Caco-2 (cell line): ENCODE measurements at regions not wholly inside any gene's neighbourhood (a gene's known extent, or its start where the extent isn't known, plus 50 kb on each side); places are given as distances from the start of the nearest gene placed in this dataset.

Experiments used
- BruUV-seq: library from RNA; stranded (reverse); fragments of 400-500 nt; replicated peaks from 2 replicates; lab custom pipeline; 2021; lab: Mats Ljungman, UMichigan
- CTCF ChIA-PET: fragments of 300-600 bp; sonication (Branson Sonifier 250); formaldehyde crosslinking; loops from one replicate; lab custom pipeline; 2022; ENCODE audit warnings: antibody characterized with exemption; lab: Charles Lee
- POLR2A ChIA-PET: fragments of 300-600 bp; sonication (Branson Sonifier 250); formaldehyde crosslinking; loops from one replicate; lab custom pipeline; 2022; ENCODE audit warnings: antibody characterized with exemption; lab: Charles Lee
- DNase-seq, 2 experiments: peaks; one replicate each; pipeline versions ENCODE4 v3.0.0 to v3.0.0-alpha.2; 2020 to 2022
- H3K27me3 ChIP-seq: replicated peaks from 2 replicates; pipeline ENCODE4 v1.6.0; 2011; ENCODE audit warnings: low read length; ENCODE audit not compliant: control insufficient read depth, insufficient read depth
- H3K36me3 ChIP-seq: 2 replicates; pipeline ENCODE4 v1.5.1; 2011; ENCODE audit warnings: low read length; ENCODE audit not compliant: control insufficient read depth, insufficient read depth
- H3K4me1 ChIP-seq: fragments of 250-450 bp; sonication (Bioruptor Pico); 2 replicates; pipeline ENCODE4 v1.5.1; 2020; ENCODE audit warnings: mild to moderate bottlenecking
- H3K4me3 ChIP-seq: 2 replicates; pipeline ENCODE4 v1.5.1; 2011; ENCODE audit warnings: low read depth, mild to moderate bottlenecking, control low read depth, low read length
- H3K9me3 ChIP-seq: fragments of 250-450 bp; sonication (Bioruptor Pico); 2 replicates; pipeline ENCODE4 v1.5.1; 2020; ENCODE audit warnings: mild to moderate bottlenecking, moderate library complexity
- H3K27ac Mint-ChIP-seq: one replicate; pipeline ENCODE4 v1.8.0; 2022; ENCODE audit warnings: mixed read lengths; ENCODE audit not compliant: unreplicated experiment
- H3K27me3 Mint-ChIP-seq: one replicate; pipeline ENCODE4 v1.8.0; 2022; ENCODE audit warnings: mixed read lengths; ENCODE audit not compliant: insufficient read depth, unreplicated experiment
- H3K36me3 Mint-ChIP-seq: one replicate; pipeline ENCODE4 v1.8.0; 2022; ENCODE audit warnings: mild to moderate bottlenecking, mixed read lengths; ENCODE audit not compliant: insufficient read depth, unreplicated experiment
- H3K4me1 Mint-ChIP-seq: one replicate; pipeline ENCODE4 v1.8.0; 2022; ENCODE audit warnings: low read depth, mixed read lengths; ENCODE audit not compliant: unreplicated experiment
- H3K4me3 Mint-ChIP-seq: one replicate; pipeline ENCODE4 v1.8.0; 2022; ENCODE audit warnings: mild to moderate bottlenecking, moderate library complexity, mixed read lengths; ENCODE audit not compliant: unreplicated experiment
- H3K9me3 Mint-ChIP-seq: one replicate; pipeline ENCODE4 v1.8.0; 2022; ENCODE audit warnings: mixed read lengths; ENCODE audit not compliant: unreplicated experiment
- intact Hi-C: fragments of 100-400 bp; cut with micrococcal nuclease; formaldehyde crosslinking; loops from one replicate; pipeline ENCODE4 v1.10.0; 2022; ENCODE audit not compliant: unreplicated experiment
- TF ChIP-seq, protein P1 (sequence below), 2 experiments: fragments of 200-600 bp in 1 of 2; IDR thresholded peaks; 1 replicate in 1 of 2; 2 replicates in 1 of 2; pipeline versions ENCODE4 v1.5.1 to v1.8.0; 2011 to 2022; ENCODE audit warnings: antibody characterized with exemption in 1 of 2, control low read depth in 1 of 2, inconsistent platforms in 1 of 2, low read depth in 1 of 2, low read length in 1 of 2, mild to moderate bottlenecking in 1 of 2, moderate library complexity in 1 of 2; ENCODE audit not compliant: insufficient read depth in 1 of 2, severe bottlenecking in 1 of 2, unreplicated experiment in 1 of 2

DNA sequence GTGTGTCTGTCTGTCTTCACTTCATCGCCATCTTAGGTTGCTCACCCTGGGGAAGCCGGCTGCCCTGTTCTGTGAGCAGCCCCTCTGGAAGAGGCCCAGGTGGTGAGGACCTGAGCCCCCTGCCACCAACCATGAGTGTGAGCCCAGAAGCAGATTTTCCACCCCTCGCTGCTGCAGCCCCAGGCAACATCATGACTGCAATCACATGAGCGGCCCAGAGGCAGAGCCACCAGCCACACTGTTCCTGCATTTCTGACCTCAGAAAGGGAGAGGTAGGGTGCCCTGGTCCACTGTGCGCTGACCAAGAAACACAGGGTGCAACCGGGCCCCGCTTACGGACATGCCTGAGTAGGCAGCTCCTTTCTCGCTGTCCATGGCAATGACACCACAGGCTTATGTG is 92.3 kb upstream of the IQSEC1 start:
- Histone ChIP-seq H3K4me1 (no peaks in the 10 kb centered on the region), H3K27me3 (peaks cover 3% of the 10 kb centered on the region), H3K36me3 (no peaks in the 10 kb centered on the region), H3K4me3 (no peak overlapping the region), H3K9me3 (no peaks in the 10 kb centered on the region)
- Mint-ChIP-seq H3K4me3 (no peak overlapping the region), H3K36me3 (no peaks in the 10 kb centered on the region), H3K27ac (no peak overlapping the region), H3K4me1 (no peaks in the 10 kb centered on the region), H3K27me3 (peaks cover 30% of the 10 kb centered on the region), H3K9me3 (no peaks in the 10 kb centered on the region)
- intact Hi-C loops: no loop called here
- DNase-seq: no peak
- CTCF ChIA-PET: no interaction called here
- POLR2A ChIA-PET: no interaction called here
- no TSS peak for BruUV-seq
- TF ChIP-seq, protein P1, sequence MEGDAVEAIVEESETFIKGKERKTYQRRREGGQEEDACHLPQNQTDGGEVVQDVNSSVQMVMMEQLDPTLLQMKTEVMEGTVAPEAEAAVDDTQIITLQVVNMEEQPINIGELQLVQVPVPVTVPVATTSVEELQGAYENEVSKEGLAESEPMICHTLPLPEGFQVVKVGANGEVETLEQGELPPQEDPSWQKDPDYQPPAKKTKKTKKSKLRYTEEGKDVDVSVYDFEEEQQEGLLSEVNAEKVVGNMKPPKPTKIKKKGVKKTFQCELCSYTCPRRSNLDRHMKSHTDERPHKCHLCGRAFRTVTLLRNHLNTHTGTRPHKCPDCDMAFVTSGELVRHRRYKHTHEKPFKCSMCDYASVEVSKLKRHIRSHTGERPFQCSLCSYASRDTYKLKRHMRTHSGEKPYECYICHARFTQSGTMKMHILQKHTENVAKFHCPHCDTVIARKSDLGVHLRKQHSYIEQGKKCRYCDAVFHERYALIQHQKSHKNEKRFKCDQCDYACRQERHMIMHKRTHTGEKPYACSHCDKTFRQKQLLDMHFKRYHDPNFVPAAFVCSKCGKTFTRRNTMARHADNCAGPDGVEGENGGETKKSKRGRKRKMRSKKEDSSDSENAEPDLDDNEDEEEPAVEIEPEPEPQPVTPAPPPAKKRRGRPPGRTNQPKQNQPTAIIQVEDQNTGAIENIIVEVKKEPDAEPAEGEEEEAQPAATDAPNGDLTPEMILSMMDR (IDR thresholded peaks at IDR 0.05; ENCODE audit: insufficient read depth in 1 of 2, low read depth in 1 of 2, low read length in 1 of 2, severe bottlenecking in 1 of 2, unreplicated experiment in 1 of 2): no peak

DNA sequence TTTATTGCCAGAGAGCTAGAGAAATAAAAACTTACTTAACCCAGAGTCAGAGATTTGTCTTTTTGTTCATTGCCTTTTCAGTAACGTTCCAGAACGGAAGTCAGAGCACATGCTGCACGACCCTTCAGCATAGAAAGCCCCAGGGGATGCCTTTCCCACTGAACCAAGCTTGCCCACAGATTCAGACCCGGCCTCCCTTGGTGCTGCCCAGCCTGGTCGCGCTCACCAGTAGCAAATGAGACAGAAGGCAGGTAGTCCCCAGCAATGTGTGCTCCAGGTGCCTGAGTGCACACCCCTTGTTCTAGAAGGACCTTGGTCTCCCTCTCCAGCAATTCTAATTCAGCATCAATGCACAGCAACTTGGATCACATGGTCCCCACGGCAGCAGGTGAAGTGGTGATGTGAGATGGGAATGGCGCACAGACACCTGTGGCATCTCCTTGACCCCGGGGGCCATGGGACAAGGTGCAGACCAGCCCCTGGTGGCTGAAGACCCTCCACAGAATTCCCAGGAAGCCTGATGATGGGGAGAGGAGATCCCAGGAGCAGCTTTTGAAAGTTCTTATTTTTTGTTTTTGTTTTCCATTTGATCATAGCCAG is 91.8 kb upstream of the IQSEC1 start:
- Histone ChIP-seq H3K9me3 (no peaks in the 10 kb centered on the region), H3K36me3 (no peaks in the 10 kb centered on the region), H3K4me1 (no peaks in the 10 kb centered on the region), H3K4me3 (no peak overlapping the region), H3K27me3 (peaks cover 3% of the 10 kb centered on the region)
- BruUV-seq: no TSS peak
- ChIA-PET CTCF (no interaction called here), POLR2A (no interaction called here)
- TF ChIP-seq, protein P1 (IDR thresholded peaks at IDR 0.05; ENCODE audit: insufficient read depth in 1 of 2, low read depth in 1 of 2, low read length in 1 of 2, severe bottlenecking in 1 of 2, unreplicated experiment in 1 of 2): no peak
- Mint-ChIP-seq H3K4me1 (no peaks in the 10 kb centered on the region), H3K27ac (no peak overlapping the region), H3K27me3 (peaks cover 30% of the 10 kb centered on the region), H3K36me3 (no peaks in the 10 kb centered on the region), H3K4me3 (no peak overlapping the region), H3K9me3 (no peaks in the 10 kb centered on the region)
- DNase-seq: no peak
- intact Hi-C loops: no loop called here

DNA sequence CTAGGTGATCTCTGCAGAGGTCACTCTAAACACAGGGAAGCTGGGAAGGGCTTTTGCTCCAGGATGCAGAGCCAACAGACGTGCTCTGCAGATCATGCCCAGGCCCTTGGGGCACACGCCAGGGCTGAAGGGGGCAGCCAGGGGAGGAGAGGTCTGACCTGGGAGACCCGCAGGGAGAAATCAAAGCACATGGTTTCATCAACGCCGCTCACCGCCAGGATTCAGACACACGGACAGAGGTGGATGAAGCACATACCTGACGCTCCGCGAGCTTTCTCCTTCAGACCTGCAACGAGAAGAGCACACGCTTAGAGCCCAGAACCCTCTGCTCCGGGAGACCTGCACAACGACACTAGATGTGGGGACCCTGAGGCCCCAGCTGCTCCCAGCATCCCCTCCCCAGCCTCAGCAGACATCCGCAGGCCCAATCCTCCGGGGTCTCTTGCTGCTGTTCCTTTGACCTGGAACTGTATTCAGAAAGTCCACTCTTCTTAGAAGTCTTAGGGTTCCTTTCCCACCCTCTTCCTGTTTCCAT is 90.7 kb upstream of the IQSEC1 start:
- TF ChIP-seq, protein P1 (IDR thresholded peaks at IDR 0.05; ENCODE audit: insufficient read depth in 1 of 2, low read depth in 1 of 2, low read length in 1 of 2, severe bottlenecking in 1 of 2, unreplicated experiment in 1 of 2): no peak
- intact Hi-C loops: no loop called here
- DNase-seq: no peak
- no peaks in the 10 kb centered on the region for H3K36me3 Mint-ChIP-seq
- H3K4me3 Mint-ChIP-seq: no peak overlapping the region
- Histone ChIP-seq H3K4me3 (no peak overlapping the region), H3K27me3 (peaks cover 3% of the 10 kb centered on the region), H3K9me3 (no peaks in the 10 kb centered on the region), H3K4me1 (no peaks in the 10 kb centered on the region), H3K36me3 (no peaks in the 10 kb centered on the region)
- peaks cover 27% of the 10 kb centered on the region for H3K27me3 Mint-ChIP-seq
- no TSS peak for BruUV-seq
- no peaks in the 10 kb centered on the region for H3K9me3 Mint-ChIP-seq
- no peaks in the 10 kb centered on the region for H3K4me1 Mint-ChIP-seq
- ChIA-PET POLR2A (no interaction called here), CTCF (no interaction called here)
- H3K27ac Mint-ChIP-seq: no peak overlapping the region
